Activated CD8-positive, alpha-beta memory T cell treated with anti-CD3 and anti-CD28 coated beads, Interleukin-2, amount 10 ng/mL, durations not matched to agents 7 days and 5 days (primary cell): ENCODE measurements at regions not wholly inside any gene's neighbourhood (a gene's known extent, or its start where the extent isn't known, plus 50 kb on each side); places are given as distances from the start of the nearest gene placed in this dataset.

Experiments
- ATAC-seq: fragments of 150-1000 bp; cut with Tn5 transposase; one replicate; pipeline ENCODE4 v1.10.0; 2021; ENCODE audit warnings: moderate library complexity
- CTCF ChIA-PET: fragments of 350-600 bp; sonication (Branson Sonifier 250); formaldehyde crosslinking; loops from one replicate; lab custom pipeline; 2021; ENCODE audit warnings: antibody characterized with exemption; lab: Charles Lee
- DNase-seq: peaks from one replicate; pipeline ENCODE4 v3.0.0-alpha.2; 2020
- H3K27ac Mint-ChIP-seq: one replicate; pipeline ENCODE4 v1.8.0; 2021; ENCODE audit warnings: mild to moderate bottlenecking, mixed read lengths
- H3K27me3 Mint-ChIP-seq: one replicate; pipeline ENCODE4 v1.8.0; 2021; ENCODE audit warnings: mixed read lengths
- H3K36me3 Mint-ChIP-seq: one replicate; pipeline ENCODE4 v1.8.0; 2021; ENCODE audit warnings: mild to moderate bottlenecking, mixed read lengths
- H3K4me1 Mint-ChIP-seq: one replicate; pipeline ENCODE4 v1.8.0; 2021; ENCODE audit warnings: mixed read lengths
- H3K4me3 Mint-ChIP-seq: one replicate; pipeline ENCODE4 v1.8.0; 2021; ENCODE audit warnings: mild to moderate bottlenecking, moderate library complexity, mixed read lengths
- H3K9me3 Mint-ChIP-seq: one replicate; pipeline ENCODE4 v1.8.0; 2022; ENCODE audit warnings: low read depth, mixed read lengths

GRCh38 chr13:34139660-34140227 lies 321.8 kb downstream of the RFC3 start:
- H3K27ac Mint-ChIP-seq = no peak overlapping the region
- peaks cover 2% of the 10 kb centered on the region for H3K9me3 Mint-ChIP-seq
- ATAC-seq (no peak), DNase-seq (no peak)
- CTCF ChIA-PET = no interaction called here
- no peak overlapping the region for H3K4me3 Mint-ChIP-seq
- no peaks in the 10 kb centered on the region for H3K4me1 Mint-ChIP-seq
- H3K36me3 Mint-ChIP-seq = no peaks in the 10 kb centered on the region
- H3K27me3 Mint-ChIP-seq = no peaks in the 10 kb centered on the region

GRCh38 chr13:34143637-34144036 lies 325.7 kb downstream of the RFC3 start:
- H3K36me3 Mint-ChIP-seq = no peaks in the 10 kb centered on the region
- no peaks in the 10 kb centered on the region for H3K27me3 Mint-ChIP-seq
- no peaks in the 10 kb centered on the region for H3K9me3 Mint-ChIP-seq
- DNase-seq (no peak), ATAC-seq (no peak)
- H3K27ac Mint-ChIP-seq = no peak overlapping the region
- CTCF ChIA-PET = no interaction called here
- no peaks in the 10 kb centered on the region for H3K4me1 Mint-ChIP-seq
- no peak overlapping the region for H3K4me3 Mint-ChIP-seq

- CTCF ChIA-PET = no interaction called here
- H3K27me3 Mint-ChIP-seq = peaks cover 4% of the 10 kb centered on the region
- ATAC-seq (no peak), DNase-seq (no peak)
- H3K9me3 Mint-ChIP-seq = no peaks in the 10 kb centered on the region
- no peak overlapping the region for H3K27ac Mint-ChIP-seq
- H3K36me3 Mint-ChIP-seq = no peaks in the 10 kb centered on the region
- H3K4me3 Mint-ChIP-seq = no peak overlapping the region
- H3K4me1 Mint-ChIP-seq = no peaks in the 10 kb centered on the region
Observed at GRCh38 chr13:34144142-34144541, 326.2 kb downstream of the RFC3 start.

- peaks cover 4% of the 10 kb centered on the region for H3K27me3 Mint-ChIP-seq
- no peak overlapping the region for H3K4me3 Mint-ChIP-seq
- H3K27ac Mint-ChIP-seq = no peak overlapping the region
- H3K36me3 Mint-ChIP-seq = no peaks in the 10 kb centered on the region
- DNase-seq (no peak), ATAC-seq (no peak)
- CTCF ChIA-PET = no interaction called here
- no peaks in the 10 kb centered on the region for H3K4me1 Mint-ChIP-seq
- no peaks in the 10 kb centered on the region for H3K9me3 Mint-ChIP-seq
Observed at GRCh38 chr13:34145061-34145460, 327.1 kb downstream of the RFC3 start.

GRCh38 chr13:34148359-34148758 lies 330.4 kb downstream of the RFC3 start:
- CTCF ChIA-PET = no interaction called here
- Mint-ChIP-seq H3K27ac (no peak overlapping the region), H3K4me1 (peaks cover 4% of the 10 kb centered on the region), H3K36me3 (no peaks in the 10 kb centered on the region), H3K9me3 (no peaks in the 10 kb centered on the region), H3K27me3 (peaks cover 4% of the 10 kb centered on the region), H3K4me3 (no peak overlapping the region)
- DNase-seq (no peak), ATAC-seq (no peak)

GRCh38 chr13:34151885-34152284 lies 333.9 kb downstream of the RFC3 start:
- Mint-ChIP-seq H3K27ac (no peak overlapping the region), H3K9me3 (no peaks in the 10 kb centered on the region), H3K36me3 (no peaks in the 10 kb centered on the region), H3K27me3 (peaks cover 4% of the 10 kb centered on the region), H3K4me3 (no peak overlapping the region), H3K4me1 (peaks cover 17% of the 10 kb centered on the region)
- CTCF ChIA-PET = no interaction called here
- ATAC-seq = no peak
- no peak for DNase-seq

GRCh38 chr13:34152409-34152808 lies 334.5 kb downstream of the RFC3 start:
- Mint-ChIP-seq H3K9me3 (no peaks in the 10 kb centered on the region), H3K36me3 (no peaks in the 10 kb centered on the region), H3K4me1 (peaks cover 23% of the 10 kb centered on the region), H3K4me3 (no peak overlapping the region), H3K27ac (no peak overlapping the region), H3K27me3 (peaks cover 7% of the 10 kb centered on the region)
- CTCF ChIA-PET = no interaction called here
- no peak for ATAC-seq
- no peak for DNase-seq

GRCh38 chr13:34152996-34153395 lies 335.0 kb downstream of the RFC3 start:
- CTCF ChIA-PET = no interaction called here
- Mint-ChIP-seq H3K9me3 (no peaks in the 10 kb centered on the region), H3K27ac (no peak overlapping the region), H3K36me3 (no peaks in the 10 kb centered on the region), H3K4me3 (no peak overlapping the region), H3K4me1 (peaks cover 25% of the 10 kb centered on the region), H3K27me3 (peaks cover 10% of the 10 kb centered on the region)
- ATAC-seq = no peak
- DNase-seq = no peak

GRCh38 chr13:34153428-34154180 lies 335.7 kb downstream of the RFC3 start:
- CTCF ChIA-PET = no interaction called here
- ATAC-seq = no peak

GRCh38 chr13:34155931-34156607 lies 338.1 kb downstream of the RFC3 start:
- DNase-seq = no peak
- H3K9me3 Mint-ChIP-seq = peaks cover 2% of the 10 kb centered on the region
- H3K4me1 Mint-ChIP-seq = peaks cover 25% of the 10 kb centered on the region
- H3K27ac Mint-ChIP-seq = peak overlapping the region; percentile 72
- CTCF ChIA-PET = no interaction called here
- H3K36me3 Mint-ChIP-seq = peaks cover 2% of the 10 kb centered on the region
- peaks cover 21% of the 10 kb centered on the region for H3K27me3 Mint-ChIP-seq
- H3K4me3 Mint-ChIP-seq = no peak overlapping the region
- no peak for ATAC-seq

More at GRCh38 chr13:34153428-34154180, 335.7 kb downstream of the RFC3 start:
- no peak overlapping the region for H3K4me3 Mint-ChIP-seq
- H3K27ac Mint-ChIP-seq = no peak overlapping the region
- H3K36me3 Mint-ChIP-seq = peaks cover under 1% of the 10 kb centered on the region
- peaks cover 13% of the 10 kb centered on the region for H3K27me3 Mint-ChIP-seq
- no peak for DNase-seq
- H3K9me3 Mint-ChIP-seq = no peaks in the 10 kb centered on the region
- H3K4me1 Mint-ChIP-seq = peaks cover 25% of the 10 kb centered on the region

- Mint-ChIP-seq H3K9me3 (peaks cover 2% of the 10 kb centered on the region), H3K4me1 (peaks cover 25% of the 10 kb centered on the region), H3K4me3 (peak overlapping the region; percentile 34), H3K36me3 (peaks cover 2% of the 10 kb centered on the region), H3K27ac (peak overlapping the region; percentile 72), H3K27me3 (peaks cover 22% of the 10 kb centered on the region)
- peak; percentile 95 for ATAC-seq
- CTCF ChIA-PET = no interaction called here
- DNase-seq = peak; percentile 84
Observed at GRCh38 chr13:34156841-34157365, 339.0 kb downstream of the RFC3 start.

GRCh38 chr13:34159946-34160345 lies 342.0 kb downstream of the RFC3 start:
- Mint-ChIP-seq H3K36me3 (peaks cover 2% of the 10 kb centered on the region), H3K4me1 (peaks cover 21% of the 10 kb centered on the region), H3K27me3 (peaks cover 33% of the 10 kb centered on the region), H3K9me3 (peaks cover 2% of the 10 kb centered on the region), H3K4me3 (no peak overlapping the region), H3K27ac (no peak overlapping the region)
- DNase-seq (no peak), ATAC-seq (no peak)
- CTCF ChIA-PET = no interaction called here

- peaks cover 2% of the 10 kb centered on the region for H3K36me3 Mint-ChIP-seq
- CTCF ChIA-PET = no interaction called here
Observed at GRCh38 chr13:34161931-34162543, 344.1 kb downstream of the RFC3 start.

More at GRCh38 chr13:34161931-34162543, 344.1 kb downstream of the RFC3 start:
- Mint-ChIP-seq H3K4me3 (no peak overlapping the region), H3K4me1 (peaks cover 6% of the 10 kb centered on the region), H3K9me3 (peaks cover 2% of the 10 kb centered on the region), H3K27me3 (peaks cover 35% of the 10 kb centered on the region), H3K27ac (no peak overlapping the region)
- no peak for DNase-seq
- no peak for ATAC-seq
